NCI-H1930 (cell line): ENCODE measurements at regions not wholly inside any gene's neighbourhood (a gene's known extent, or its start where the extent isn't known, plus 50 kb on each side); places are given as distances from the start of the nearest gene placed in this dataset.

Experiments used
- DNase-seq, 2 experiments: peaks; one replicate each; lab custom pipeline; 2025; lab: John Stamatoyannopoulos, UW

DNA sequence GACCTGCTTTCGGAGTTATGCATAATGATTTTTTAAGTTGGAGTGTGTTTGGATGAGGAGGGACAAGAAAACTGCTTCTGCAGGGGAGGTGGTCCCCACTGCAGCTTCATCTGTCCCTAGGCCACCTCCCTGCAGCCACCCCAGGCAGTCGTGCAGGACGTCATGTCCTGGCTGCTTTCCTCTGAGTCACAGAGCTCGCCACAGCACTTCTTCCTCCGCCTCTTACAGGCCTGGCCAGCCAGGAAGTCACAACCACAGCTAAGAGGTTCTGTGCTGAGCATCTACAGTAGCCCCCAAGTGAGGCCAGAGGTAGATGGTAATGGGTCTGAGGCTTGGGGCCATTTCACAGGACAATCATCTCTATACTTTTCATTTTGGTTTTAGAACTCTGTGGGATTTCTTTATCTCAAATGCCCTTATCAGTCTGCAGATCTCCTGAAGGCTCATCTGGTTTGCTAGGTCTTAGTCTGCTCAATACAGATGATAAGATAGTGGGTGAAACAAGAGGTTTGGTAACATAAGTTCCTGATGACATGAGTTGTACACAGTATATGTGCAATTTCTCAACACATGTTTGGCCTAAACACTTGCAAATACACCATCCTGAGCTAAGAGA is 106.4 kb downstream of the ARF6 start:
- no peak for DNase-seq

DNA sequence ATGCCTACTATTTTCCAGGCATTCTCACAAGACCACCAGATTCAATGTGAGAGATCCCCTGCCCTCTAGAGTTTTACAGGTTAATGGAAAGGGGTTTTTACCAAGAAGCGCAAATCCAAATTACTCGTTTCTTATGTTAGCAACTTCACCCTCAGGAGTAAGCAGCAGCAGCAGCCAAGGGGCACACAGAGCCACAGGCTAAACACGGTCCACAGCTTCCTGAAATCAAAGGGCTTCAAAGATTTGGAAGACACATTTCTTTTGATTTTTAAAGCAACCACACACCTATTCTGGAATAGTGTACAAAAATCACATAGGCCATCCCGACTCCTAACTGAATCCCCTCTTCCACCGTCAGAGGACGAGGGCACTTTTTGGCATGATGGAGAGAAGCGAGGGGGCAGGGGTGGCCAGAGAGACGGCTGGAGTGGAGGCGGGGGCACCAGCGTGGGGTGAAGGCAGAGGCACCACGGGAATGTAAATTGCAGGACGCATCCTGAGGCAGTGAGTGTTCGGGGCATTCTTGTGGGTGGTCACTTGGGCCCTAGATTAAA is 107.0 kb downstream of the ARF6 start:
- no peak for DNase-seq

DNA sequence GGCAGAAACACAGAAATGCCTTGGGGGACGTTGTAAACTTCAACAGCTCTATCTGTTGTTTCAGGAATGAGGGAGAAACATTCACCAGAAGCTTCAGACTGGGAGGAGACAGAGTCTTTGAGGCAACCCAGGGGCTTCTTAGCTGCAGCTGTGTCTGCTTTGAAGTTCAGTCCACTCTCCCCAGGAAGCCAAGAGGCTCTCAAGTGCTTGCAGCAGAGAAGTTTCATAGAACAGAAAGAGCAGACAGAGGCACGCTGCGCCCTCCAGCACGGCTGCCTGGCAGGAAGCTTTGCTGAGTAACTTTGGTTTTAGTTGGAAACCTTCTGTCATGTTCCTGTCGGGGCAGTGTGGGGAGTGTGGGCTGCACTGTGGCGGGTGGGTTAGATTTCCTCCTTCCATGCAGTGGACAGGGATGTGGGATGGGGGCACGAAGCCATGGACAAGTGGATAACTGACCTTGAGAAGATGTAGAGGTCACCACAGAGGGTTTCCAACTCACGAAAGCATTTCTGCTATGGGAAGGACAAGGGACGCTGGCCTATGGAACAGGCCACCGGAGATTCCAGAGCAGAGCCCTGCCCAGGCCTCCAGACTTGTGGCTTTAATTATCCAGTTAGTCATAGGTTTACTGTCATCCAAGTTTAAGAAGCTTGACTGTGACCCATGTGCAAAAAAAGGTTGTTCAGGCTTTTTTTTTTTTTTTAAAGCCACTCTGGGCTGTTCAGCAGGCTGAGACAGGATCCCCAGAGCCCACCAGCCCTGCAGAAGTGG is 107.7 kb downstream of the ARF6 start:
- no peak for DNase-seq

DNA sequence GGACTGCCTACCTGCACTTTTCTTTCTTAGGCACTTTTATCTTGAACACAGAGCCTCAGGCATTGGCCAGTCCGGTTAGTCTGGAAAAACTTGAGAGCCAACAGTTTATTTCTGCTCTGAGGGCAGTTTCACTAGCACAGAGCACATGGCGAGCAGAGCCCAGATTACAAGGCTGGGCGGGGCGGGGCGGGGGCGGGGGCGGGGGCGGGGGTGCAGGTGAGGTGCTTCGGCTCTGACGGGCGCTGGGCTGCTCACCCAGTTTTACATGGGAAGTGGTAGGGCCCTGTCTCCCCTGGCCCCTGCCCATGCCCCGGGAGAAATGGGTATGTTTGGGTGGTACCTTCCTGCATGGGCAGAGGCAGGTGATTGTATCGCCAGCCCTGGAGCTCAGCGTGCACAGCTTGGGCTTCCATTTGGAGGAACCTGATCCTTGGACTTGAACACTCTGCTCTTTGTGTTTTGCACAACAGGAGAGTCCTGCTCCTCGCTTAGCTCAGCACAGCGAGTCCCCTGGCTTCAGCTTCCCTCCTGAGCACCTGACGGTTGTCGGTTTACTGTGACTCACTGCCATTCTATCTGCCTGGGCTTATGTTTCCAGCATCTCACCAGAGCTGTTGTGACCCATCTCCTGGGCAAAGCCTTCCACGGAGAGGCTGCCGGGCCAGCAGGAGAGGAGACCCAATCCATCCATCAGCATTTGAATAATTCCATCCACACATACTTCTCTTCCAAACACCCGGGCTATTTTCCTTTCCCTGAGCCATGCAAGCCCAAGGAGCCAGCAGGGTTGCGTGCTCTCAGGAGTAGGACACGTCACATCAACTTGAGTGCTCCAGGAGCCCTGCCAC is 108.5 kb downstream of the ARF6 start:
- DNase-seq, result no peak

GRCh38 chr14:50001999-50002925 is 109.4 kb downstream of the ARF6 start:
- DNase-seq, result no peak

DNA sequence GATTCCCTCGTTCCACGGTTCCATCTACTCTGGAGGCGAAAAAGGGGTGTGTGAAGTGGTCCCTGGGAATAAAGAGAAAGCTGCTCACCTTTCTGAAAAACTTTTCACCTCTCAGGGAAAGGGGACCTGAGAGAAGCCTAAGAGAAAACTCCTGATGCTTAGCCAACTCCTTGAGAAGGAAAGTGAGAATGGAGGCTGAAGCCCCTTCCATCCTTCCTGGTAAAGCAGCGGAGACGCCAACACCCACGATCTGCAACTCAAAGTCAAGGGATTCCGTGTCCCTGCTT is 110.0 kb downstream of the ARF6 start:
- no peak for DNase-seq

DNA sequence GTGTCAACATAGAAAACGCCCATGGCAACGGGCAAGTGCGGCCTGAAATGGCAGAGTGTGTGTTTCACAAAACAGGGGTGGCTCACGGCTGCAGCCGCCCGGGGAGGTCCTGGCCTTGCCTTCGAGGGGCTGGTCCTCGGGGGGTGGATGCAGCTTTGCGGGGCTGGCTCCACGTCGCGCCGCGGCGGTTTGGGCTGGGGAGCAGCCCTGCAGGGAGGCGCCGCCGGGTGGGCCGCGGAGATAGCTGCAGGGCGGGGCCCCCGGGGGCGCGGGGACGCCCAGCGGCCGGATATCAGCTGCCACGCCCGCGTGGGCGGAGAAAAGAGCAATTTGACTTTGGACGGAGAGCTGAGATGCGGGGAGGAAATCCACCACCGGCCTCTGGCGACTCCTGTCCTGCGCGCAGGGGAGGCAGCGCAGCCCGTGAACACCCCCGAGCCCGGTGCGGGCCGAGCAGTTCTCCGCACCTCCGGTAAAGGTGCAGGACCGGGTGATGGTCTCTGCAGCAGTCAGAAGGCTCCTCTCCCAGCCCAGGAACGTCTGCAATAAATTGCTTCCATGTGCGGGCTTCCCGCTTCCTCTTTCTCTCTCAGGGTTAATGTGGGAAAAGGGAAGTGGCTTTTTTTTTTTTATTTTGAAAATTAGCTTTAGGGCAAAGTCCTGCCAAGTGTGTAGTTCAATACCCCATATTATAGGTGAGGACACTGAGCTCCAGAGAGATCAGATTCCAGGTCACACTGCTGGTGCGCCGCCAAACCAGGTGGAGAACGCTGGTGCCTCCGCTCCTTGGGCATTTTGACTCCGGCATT is 110.5 kb downstream of the ARF6 start:
- peak in 1 of 2 experiments; percentile 39 for DNase-seq

DNA sequence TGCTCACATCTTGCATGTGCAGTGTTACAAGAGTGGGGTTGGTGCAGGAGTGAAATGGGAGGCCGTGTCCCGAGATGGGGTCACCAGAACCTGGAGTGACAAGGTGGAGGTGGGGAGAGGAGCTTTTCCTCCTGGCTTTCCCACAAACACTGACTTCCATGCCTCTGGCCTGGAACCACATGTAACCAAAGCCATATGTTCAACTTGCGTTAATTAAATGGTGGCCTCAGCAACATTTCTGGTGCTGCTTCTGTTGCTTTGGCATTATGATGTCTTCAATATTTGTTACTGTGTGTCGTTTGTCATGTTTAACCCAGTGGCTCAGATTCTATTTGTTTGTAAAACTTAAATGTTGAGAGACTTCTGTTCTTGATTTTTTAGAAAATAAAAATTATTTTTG is 110.2 kb downstream of the VCPKMT start:
- no peak for DNase-seq

DNA sequence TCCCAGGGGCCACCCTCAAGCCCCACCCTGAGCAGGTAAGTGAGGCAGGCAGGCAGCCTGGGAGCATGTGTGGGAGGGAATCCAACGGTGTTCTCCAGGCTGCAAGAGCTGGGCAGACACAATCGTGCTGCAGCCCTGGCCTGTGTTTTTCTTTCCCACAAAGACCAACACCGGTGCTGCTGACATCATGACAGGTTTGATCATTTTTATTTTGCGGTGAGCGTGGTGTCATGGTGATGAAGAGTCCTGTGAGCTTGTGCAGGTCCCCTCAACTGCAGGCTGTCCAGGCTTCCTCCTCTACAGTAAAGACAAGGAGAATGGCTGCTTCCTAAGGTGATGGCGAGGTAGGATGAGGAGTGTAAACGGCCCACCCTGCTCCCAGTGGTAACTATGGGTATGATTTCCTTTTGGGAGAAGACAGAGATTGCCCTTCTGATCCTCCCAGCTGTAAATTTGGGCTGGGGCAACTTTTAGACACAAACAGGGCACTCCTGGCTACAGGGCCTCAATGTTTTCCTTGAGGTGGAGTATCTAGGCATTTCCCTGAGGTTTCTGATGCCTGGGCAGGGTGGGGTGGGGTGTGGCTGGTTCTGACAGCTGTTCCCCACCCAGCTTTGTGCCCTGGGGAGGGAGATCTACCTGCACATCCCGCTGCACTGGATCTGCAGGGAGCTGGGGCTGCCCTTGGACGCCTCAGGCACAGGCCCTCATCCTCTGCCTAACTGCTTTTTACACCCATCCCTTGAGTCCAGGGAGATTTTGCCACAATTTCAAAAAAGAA is 109.1 kb downstream of the VCPKMT start:
- DNase-seq, result no peak

DNA sequence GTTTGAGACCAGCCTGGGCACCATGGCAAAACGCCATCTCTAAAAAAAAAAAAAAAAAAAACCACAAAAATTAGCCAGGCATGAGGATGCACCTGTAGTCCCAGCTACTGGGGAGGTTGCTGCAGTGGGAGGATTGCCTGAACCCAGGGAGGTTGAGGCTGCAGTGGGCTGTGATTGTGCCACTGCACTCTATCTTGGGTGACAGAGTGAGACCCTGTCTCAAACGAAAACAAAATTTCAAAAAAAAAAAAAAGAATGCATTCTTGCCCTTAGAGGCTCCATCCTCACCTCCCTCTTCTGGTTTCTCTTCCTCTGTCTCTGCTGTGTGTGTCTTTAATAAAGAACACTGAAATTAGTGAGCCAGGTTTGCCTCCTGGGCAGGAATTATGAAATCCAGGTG is 107.8 kb downstream of the VCPKMT start:
- no peak for DNase-seq

DNA sequence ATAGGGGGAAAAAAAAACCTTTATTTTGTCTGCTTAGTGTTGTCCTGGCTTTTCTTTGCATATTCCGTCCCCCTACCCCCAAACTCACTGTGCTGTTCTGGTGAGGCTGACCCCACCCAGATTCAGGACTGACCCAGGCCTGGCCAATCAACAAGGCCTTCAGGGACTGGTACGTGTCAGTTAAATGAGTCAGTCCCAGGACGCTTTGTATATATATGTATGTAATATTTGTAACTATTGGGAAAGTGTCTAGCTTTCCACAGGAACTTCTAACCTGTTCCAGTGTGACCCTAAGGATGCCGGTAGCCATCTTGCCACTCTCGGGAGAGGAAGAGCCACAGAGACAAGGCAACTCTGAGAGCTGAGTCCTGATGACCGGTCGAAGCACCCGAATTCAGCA is 107.4 kb downstream of the VCPKMT start:
- DNase-seq, result no peak

- DNase-seq, result no peak
These were observed 105.6 kb downstream of the VCPKMT start for GRCh38 chr14:50010752-50011151.

GRCh38 chr14:50011242-50011641 is 105.1 kb downstream of the VCPKMT start:
- no peak for DNase-seq

- no peak for DNase-seq
These were observed 103.7 kb downstream of the VCPKMT start for GRCh38 chr14:50012644-50013043.

DNA sequence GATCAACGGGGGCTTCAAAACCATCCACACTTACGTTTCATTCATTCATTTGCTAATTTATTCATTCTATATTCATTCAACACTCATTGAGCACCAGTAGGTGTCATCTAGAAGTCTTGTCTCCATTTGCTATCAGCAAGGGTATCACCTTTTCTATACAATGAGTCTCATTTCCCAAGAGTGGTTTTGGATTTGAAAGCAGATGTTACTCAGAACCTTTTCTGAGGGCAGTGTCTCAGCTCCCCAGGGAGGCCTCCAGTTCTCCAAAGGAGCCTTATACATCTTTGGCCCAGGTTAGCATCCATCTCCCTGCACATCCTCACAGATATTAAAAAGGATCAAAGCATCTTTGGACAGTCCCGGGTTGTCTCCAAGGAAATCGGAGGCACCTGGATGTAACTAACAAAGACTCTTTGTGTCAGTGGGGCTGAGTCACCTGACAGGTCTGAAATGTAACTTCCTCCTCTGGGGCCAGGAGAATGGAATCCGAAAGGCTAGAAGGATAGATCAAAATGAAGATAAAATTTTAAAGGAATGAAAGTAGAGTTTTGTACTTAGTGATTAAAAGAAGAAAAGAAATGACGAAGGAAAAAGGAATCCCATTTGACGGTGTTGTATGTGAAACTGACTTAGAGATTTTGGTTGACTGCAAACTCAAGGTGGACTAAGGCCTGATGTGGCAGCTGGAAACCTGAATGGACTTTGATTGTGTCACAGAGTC is 103.0 kb downstream of the VCPKMT start:
- DNase-seq, result no peak

GRCh38 chr14:50013934-50014333 is 102.4 kb downstream of the VCPKMT start:
- DNase-seq, result no peak

DNA sequence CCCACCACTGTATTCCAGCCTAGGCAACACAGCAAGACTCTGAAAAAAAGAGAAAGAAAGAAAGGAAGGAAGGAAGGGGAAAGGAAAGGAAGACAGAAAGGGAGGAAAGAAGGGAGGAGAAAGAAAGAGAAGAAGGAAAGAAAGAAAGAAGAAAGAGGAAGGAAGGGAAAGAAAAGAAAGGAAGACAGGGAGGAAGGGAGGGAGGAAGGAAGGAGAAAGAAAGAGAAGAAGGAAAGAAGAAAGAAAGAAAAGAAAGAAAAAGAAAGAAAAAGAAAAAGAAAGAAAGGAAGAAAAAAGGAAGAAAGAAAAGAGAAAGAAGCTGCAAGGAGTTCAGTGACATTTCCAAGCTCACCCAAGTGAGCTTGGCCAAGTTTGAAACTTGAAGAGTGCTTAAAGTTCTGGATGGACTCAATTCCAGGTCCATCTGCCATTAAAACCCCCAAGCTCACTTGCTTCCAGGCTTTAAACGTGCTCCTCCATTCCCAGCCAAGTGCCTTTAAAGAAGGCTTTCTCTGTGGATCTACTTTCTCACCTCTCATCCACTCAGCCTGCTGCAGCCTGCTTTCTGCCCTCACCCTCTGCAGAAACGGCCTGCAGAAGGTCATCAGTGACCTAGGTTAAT is 101.5 kb downstream of the VCPKMT start:
- DNase-seq, result no peak

DNA sequence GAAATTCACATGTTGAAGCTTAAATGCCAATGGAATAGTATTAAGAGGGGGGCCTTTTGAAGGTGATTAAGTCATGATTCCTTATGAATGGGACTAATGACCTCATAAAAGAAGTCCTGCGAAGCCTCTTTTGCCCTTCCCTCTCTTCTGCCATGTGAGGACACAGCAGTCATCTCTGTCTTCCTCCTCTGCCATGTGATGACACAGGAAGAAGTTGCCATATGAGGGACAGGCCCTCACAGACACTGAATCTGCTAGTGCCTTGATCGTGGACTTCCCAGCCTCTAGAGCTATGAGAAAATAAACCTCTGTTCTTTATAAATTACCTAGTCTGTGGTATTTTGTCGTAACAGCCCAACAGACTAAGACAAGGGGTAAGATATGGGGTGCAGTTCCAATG is 100.7 kb downstream of the VCPKMT start:
- no peak for DNase-seq
